KBM-7 (cell line): ENCODE measurements at regions not wholly inside any gene's neighbourhood (a gene's known extent, or its start where the extent isn't known, plus 50 kb on each side); places are given as distances from the start of the nearest gene placed in this dataset.

ENCODE experiments used
- DNase-seq: peaks from one replicate; pipeline ENCODE4 v3.0.0-alpha.2; 2015
- in situ Hi-C: fragments of 300-500 bp; cut with MboI; formaldehyde crosslinking; loops from 2 replicates; pipeline ENCODE4 v1.14.3; 2020; ENCODE audit warnings: low sequenced_read_pairs, low pct_unique_long_range_greater_than_20kb, mixed read lengths

DNA sequence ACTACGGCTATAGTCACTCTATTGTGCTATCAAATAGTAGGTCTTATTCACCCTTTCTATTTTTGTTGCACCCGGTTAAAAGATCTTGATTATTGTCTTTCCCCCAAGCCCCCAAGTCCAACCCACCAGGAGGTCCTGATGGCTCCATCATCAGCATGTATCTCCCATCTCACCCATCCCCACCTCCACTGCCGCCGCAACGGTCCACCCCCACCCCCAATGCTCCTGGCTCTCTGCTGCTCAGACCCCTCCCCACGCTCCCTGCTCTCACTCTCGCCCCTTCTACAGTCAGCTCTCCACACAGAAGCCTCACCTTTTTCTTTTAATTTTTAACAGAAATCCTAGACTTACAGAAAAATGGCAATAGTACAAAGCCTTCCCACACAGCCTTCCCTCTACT is 51.5 kb upstream of the SH3PXD2B start:
- in situ Hi-C loops, result no loop called here
- DNase-seq, result no peak

DNA sequence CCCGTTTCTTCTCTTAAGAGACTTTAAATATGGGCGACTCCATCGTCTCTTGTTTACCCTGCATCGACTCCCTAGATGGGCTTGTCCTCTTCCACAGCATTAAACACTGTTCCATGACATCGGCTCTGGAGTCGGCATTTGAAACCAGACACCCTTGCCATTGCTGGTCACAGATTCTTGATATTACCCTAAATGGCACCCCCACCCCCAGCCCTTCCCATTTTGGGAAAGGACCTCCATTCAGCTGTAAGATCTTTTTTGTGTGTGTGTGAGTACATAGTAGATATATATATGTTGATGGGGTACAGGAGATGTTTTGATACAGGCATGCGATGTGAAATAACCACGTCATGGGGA is 51.1 kb upstream of the SH3PXD2B start:
- in situ Hi-C loops, result no loop called here
- no peak for DNase-seq

DNA sequence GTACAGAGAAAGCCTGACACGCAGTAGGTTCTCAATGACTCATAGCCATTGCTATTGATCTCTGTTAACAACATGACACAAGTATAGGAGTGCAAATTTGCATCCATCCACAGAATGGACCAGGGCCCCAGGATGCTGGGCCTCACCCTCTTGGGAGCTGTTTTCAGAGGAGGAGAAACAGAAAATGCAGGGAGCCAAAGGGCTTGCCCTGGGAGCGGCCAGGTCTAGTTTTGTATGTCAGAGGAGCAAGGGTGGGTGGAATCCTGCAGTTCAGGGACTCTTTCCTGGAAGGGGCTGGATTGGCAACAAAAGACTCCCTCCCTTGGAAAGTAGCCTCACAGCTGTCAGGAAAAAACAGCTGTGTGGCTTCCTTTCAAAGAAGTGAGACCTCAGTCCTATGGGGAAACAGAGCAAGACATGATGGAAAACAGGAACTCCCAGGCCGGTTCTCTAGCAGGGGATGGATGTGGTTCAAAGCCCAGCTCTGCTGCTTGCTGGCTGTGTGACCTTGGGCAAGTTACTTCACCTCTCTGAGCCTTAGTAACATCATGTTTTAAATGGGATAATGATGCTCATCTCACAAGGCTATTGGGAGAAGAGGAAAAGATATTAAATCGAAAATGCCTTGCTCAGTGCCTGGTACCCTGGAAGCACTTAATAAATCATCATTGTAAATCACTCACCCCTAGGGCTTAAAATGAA is 50.5 kb upstream of the SH3PXD2B start:
- in situ Hi-C loops, result no loop called here

DNA sequence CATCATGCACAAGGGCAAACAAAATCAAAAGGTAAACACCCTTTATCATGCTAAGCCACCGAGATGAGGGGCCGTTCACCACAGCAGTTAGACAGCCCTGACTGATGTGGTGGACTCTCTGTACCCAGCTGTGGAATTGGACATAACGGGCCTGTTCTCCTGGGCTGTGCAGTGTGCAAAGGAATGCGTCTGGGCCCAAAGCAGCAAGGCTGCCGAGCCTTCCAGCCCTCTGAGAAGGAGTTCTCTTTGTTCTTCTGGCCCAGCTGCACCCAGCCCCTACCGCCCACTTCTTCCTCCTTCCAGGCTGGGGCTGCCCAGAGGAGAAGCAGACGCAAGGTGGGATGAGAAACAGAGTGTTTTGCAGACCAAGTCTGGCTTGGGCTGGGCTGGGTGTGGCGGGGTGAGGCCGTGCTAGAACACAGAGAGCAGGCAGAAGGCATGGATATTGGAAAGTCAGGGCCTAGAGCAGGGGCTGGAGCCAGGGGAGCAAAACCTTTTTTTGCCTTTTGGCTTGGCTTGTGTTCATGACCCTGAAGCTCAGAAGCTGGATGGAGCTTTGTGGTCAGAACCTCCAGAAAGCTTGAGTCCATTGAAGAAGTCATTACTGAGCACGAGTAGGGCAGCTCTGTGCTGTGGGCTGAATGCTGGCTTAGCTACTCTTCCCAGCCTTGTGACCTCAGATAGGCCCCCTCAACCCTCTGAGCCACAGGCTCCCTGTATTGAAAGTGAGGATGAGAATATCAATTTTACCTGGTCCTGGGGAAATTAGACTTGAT is 49.8 kb upstream of the SH3PXD2B start:
- DNase-seq, result no peak
- in situ Hi-C loops, result no loop called here

More for the DNA sequence above, 50.5 kb upstream of the SH3PXD2B start:
- DNase-seq, result no peak
